ENCODE measurements at regions not wholly inside any gene's neighbourhood (a gene's known extent, or its start where the extent isn't known, plus 50 kb on each side); places are given as distances from the start of the nearest gene placed in this dataset.
"Not testable (repeated sequence)": the region's sequence is repeated elsewhere in the genome, so short reads cannot be mapped to it uniquely, and the experiment has no call there.

GRCh38 chr7:119996634-119997033, 276.3 kb upstream of the KCND2 start:
- DNase-seq (ENCODE audit: low read depth) = no peak

- no peak for DNase-seq (ENCODE audit: low read depth)
Measured at GRCh38 chr7:119999738-120000475, 273.1 kb upstream of the KCND2 start.

GRCh38 chr7:120005720-120006119, 267.3 kb upstream of the KCND2 start:
- DNase-seq (ENCODE audit: low read depth) = no peak

DNA sequence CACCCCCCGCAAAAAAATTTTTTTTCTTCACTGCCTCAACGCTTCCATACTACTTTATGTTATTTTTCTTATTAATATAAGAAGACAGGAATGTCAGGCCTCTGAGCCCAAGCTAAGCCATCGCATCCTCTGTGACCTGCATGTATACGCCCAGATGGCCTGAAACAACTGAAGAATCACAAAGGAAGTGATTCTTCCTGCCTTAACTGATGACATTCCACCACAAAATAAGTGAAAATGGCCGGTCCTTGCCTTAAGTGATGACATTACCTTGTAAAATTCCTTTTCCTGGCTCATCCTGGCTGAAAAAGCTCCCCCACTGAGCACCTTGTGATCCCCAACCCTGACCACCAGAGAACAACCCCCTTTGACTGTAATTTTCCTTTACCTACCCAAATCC, 258.7 kb upstream of the KCND2 start:
- DNase-seq (ENCODE audit: low read depth) = not testable (repeated sequence)

GRCh38 chr7:120014925-120015465, 258.0 kb upstream of the KCND2 start:
- no peak for DNase-seq (ENCODE audit: low read depth)

GRCh38 chr7:120021085-120021484, 251.9 kb upstream of the KCND2 start:
- DNase-seq (ENCODE audit: low read depth) = no peak

GRCh38 chr7:120023494-120024167, 249.3 kb upstream of the KCND2 start:
- DNase-seq (ENCODE audit: low read depth) = no peak

GRCh38 chr7:120028636-120029035, 244.3 kb upstream of the KCND2 start:
- DNase-seq (ENCODE audit: low read depth) = no peak

- no peak for DNase-seq (ENCODE audit: low read depth)
Measured at GRCh38 chr7:120030876-120031275, 242.1 kb upstream of the KCND2 start.

DNA sequence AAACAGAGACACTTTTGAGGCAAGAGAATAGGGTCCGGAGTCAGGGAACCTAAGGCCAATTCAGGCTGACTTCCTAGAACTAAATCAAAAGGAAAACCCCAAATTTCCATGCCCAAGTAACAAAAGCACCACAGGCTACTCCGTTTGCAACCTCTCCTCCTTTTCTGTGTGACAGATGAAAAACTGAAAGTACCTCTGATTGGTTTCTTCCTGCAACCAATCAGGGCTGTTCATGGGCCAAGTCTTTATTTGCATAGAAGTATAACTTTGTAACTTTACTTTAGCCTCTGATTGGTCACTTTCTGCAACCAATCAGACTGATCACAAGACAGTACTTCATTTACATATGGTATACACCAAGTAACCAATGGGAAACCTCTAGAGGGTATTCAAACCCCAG, 239.9 kb upstream of the KCND2 start:
- DNase-seq (ENCODE audit: low read depth) = no peak

- DNase-seq (ENCODE audit: low read depth) = no peak
Measured at GRCh38 chr7:120039138-120039537, 233.8 kb upstream of the KCND2 start.

DNA sequence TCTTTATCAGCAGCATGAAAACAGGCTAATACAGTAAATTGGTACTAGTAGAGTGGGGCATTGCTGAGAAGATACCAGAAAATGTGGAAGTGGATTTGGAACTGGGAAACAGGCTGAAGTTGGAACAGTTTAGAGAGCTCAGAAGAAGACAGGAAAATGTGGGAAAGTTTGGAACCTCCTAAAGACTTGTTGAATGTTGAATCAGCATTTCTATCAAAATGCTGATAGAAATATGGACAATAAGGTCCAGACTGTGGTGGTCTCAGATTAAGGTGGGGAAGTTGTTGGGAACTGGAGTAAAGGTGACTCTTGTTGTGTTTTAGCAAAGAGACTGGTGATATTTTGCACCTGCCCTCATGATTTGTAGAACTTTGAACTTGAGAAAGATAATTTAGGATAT, 231.2 kb upstream of the KCND2 start:
- no peak for DNase-seq (ENCODE audit: low read depth)

- no peak for DNase-seq (ENCODE audit: low read depth)
Measured at GRCh38 chr7:120043250-120043649, 229.7 kb upstream of the KCND2 start.

- DNase-seq (ENCODE audit: low read depth) = peak; percentile 26
Measured at GRCh38 chr7:120052884-120053382, 220.0 kb upstream of the KCND2 start.

DNA sequence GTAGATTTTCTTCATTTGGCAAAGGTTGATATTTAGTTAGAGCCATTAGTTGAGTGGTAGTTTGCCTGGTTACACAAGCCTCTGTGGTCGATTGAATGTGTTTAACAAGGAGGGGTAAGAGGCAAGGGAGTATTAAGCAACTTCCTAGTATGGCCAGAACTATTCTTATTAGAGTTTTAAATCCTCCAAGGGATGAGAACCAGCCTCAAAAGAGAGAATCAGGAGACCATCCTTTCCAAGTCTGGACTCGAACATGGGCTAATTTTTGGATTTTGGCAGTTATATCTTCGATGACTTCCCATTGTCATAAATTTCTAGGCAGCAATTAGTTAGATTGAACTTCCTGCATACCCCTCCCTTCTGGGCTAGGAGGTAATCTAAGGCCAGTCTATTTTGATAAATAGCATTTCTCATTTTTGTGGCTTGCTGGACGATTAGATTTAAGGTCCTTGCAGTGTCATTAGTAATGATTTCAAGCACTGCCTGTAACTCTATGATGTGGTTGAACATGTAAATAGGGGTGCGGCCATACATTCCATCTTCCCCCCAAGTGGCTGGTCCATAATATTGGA, 219.5 kb upstream of the KCND2 start:
- DNase-seq (ENCODE audit: low read depth) = no peak

DNA sequence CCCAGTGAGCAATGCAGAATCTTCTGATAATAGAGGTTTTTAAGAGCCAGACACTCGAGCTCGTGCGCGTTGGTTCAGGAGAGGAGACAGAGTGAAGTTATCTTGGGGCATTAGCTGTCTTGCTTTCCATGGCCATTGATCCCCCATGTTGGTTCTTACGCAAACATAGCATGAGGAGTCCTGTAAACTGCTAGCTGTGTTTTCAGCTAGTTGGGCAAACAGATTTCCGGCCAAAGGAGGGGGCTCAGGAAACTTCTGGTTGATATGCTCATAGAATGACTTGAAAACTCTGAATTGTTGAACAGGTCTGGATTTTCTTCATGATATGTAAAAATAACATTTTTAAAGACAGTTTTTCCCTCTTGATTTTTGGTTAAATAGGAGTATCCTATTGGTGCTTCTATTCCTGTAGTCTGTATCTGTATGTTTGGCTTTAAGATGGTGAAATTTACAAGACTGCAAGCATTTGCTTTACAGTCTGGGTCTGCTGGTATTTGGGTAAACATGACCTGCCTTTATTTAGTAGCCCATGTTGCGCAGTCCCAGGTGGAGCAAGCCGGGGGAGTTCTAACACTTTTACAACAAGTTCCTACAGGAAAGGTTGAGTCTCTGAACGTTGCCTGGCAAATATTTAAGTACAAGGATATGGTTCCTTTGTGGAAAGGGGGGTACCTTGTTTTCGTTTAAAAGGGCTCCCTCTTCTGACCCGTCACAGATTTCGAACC, 218.4 kb upstream of the KCND2 start:
- no peak for DNase-seq (ENCODE audit: low read depth)

DNA sequence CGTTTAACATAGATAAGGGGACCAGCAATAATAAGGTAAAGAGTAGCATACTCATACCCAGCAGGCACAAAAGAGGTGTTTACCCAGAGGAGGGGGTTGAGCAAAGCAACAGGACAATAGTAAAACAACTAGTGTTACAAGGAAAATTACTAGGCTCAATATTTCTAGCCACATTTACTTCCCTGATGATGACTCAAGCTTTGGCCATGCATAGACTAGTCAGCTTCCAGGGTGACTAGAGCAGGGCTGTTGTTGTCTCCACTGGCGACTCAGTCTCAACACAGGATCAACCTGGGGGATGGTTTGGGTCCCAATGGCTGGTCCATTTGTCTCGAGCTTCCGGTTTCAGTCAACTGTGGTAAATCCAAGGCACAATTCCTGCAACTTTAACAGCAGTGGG, 217.7 kb upstream of the KCND2 start:
- DNase-seq (ENCODE audit: low read depth) = no peak

DNA sequence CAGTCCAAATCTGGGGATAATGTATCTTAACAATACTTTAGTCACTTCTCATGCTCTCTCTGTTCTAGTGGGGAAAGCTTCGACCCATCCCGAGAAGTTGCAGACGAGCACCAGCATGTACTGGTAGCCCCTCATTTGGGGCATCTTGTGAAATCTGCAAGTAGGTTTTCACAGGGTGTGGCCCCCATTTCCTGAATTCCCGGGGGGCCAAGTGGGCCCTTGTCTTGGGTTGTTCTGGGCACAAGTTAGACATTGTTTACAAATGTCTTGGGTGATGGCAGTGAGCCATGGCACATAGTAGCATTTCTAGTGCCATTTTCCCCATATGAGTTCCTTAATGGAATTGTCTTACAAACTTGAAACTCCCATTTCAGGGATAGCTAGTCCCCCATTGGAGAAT, 216.7 kb upstream of the KCND2 start:
- DNase-seq (ENCODE audit: low read depth) = no peak

- no peak for DNase-seq (ENCODE audit: low read depth)
Measured at GRCh38 chr7:120059641-120060040, 213.3 kb upstream of the KCND2 start.

GRCh38 chr7:120060281-120060680, 212.7 kb upstream of the KCND2 start:
- no peak for DNase-seq (ENCODE audit: low read depth)

DNA sequence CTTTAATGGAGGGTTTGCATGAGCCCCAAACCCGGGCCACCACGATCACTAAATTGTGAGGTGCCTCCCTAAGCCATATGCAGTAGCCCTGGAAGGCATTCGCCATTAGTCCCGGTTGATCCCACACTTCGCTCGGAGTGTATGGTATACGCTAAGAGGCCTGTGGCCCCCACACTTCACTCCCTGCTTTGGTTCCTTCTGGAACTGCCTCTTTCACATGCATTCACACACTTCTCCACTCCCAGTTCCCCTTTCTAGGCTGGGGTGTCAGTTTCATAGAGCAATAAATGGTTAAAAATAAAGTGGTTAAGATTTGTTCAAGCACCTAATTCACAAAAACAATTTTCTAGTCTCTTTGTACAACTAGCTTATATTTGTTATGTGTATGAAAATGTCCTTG, 212.1 kb upstream of the KCND2 start:
- no peak for DNase-seq (ENCODE audit: low read depth)

GRCh38 chr7:120064565-120064964, 208.4 kb upstream of the KCND2 start:
- DNase-seq (ENCODE audit: low read depth) = no peak
